Heart left ventricle (tissue), 13 donors: ENCODE measurements at regions not wholly inside any gene's neighbourhood (a gene's known extent, or its start where the extent isn't known, plus 50 kb on each side); places are given as distances from the start of the nearest gene placed in this dataset.

Experiments used
- CTCF ChIP-seq, 12 donors: fragments of 200-600 bp; sonication (generic) in 4 of 12; IDR thresholded peaks; one replicate each; pipeline versions ENCODE4 v1.5.0 to v1.8.0; 2018 to 2022; ENCODE audit warnings: antibody characterized with exemption in 12 of 12, mild to moderate bottlenecking in 5 of 12
- POLR2A ChIP-seq, 2 donors: fragments of 450-650 bp; IDR thresholded peaks; one replicate each; pipeline ENCODE4 v1.6.1; 2017; ENCODE audit warnings: antibody characterized with exemption in 2 of 2, mild to moderate bottlenecking in 2 of 2, moderate library complexity in 2 of 2
- donor health status: ischemic (EF 13 %, LVEDD 7.1; RV severe dilation, severe dysfunction).
- donor health status: DM: no; HTN: yes; CAD: no.
- donor health status: DM: no; HTN: no; CAD: no.
- donor health status: ischemic (EF 25% LVEDD 6.9; RV normal size, moderate dysfunction).
- donor health status: ischemic (EF 25% LVEDD 5.7; RV mildly dilated, moderate dysfunction).
- donor health status: ischemic (EF 35%, LVEDD 5.7; RV mildly dilated, moderate dysfunction).
- donor health status: nonischemic (EF 11% LVEDD 7.7; RV severe dilation, severe dysfunction).
- donor health status: DM: yes; HTN: yes; CAD: no.
- donor health status: PGD.
- donor health status: ischemic (EF 29% LVEDD 5.4; RV normal size, mild dysfunction).
- donor health status: nonischemic (EF 23%, LVEDD 6.1; RV moderate dilation, normal function).

- TF ChIP-seq CTCF (IDR thresholded peaks at IDR 0.05) (no peak), POLR2A (IDR thresholded peaks at IDR 0.05) (no peak)
Observed at GRCh38 chr2:105595536-105595935, 149.2 kb upstream of the NCK2 start.
